COLO829 (cell line): ENCODE measurements at regions not wholly inside any gene's neighbourhood (a gene's known extent, or its start where the extent isn't known, plus 50 kb on each side); places are given as distances from the start of the nearest gene placed in this dataset.
"Not testable (repeated sequence)": the region's sequence is repeated elsewhere in the genome, so short reads cannot be mapped to it uniquely, and the experiment has no call there.

ENCODE experiments used
- DNase-seq: peaks from one replicate; pipeline ENCODE4 v3.0.0; 2012; ENCODE audit warnings: low spot score

DNA sequence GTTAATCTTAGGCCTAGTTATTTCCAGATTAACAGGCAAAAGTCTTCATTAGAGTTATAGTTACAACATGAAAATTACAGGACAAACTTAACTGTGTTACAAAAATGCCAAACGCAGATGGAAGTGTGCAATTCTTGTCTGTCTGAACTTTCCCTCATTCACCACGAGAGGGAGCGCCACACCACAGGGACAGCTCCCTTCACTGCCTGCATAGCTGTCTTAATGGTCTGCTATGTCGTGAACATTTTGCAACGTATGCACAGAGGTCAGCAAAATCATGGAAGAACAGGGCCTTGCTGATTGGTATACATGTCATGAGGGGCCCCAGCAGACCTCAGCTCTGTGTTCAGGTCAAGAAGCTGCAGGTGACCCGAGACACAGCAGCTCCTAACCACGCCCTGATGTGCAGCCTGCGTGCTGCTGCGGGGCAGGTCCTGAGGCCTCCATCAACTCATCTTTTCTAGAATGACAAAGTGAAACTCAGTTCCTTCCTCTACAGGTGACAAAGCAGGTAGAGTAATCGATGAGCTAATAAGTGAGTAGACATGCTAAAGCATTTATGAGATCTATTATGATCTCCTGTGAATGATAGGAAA, 78.8 kb upstream of the ATP8B1 start:
- peak; percentile 61 for DNase-seq

DNA sequence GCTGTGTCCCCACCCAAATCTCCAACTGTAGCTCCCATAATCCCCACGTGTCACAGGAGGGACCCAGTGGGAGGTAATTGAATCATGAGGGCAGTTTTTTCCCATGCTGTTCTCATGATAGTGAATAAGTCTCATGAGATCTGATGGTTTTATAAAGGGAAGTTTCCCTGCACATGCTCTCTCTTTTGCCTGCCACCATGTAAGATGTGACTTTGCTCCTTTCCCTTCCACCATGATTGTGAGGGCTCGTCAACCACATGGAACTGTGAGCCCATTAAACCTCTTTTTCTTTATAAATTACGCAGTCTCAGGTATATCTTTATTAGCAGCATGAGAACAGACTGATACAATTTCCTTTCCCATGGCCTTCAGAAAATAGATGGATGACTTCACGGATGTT, 76.8 kb upstream of the ATP8B1 start:
- DNase-seq, result not testable (repeated sequence)

DNA sequence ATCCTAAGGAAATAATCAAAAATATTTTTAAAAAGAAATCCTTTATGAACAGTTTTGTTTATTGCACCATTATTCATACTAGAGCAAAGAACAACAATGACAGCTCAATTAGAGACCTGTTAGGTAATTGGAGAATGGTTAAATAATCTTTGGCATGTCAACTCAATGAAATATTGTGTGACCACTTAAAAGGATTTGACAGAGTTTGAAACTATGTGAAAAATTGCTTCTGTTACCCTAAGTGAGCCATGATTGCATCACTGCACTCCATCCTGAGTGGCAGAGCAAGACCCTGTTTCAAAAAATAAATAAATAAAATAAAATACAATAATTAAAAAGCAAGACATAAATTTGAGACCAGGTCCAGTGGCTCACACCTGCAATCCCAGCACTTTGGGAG, 66.1 kb upstream of the ATP8B1 start:
- no peak for DNase-seq

DNA sequence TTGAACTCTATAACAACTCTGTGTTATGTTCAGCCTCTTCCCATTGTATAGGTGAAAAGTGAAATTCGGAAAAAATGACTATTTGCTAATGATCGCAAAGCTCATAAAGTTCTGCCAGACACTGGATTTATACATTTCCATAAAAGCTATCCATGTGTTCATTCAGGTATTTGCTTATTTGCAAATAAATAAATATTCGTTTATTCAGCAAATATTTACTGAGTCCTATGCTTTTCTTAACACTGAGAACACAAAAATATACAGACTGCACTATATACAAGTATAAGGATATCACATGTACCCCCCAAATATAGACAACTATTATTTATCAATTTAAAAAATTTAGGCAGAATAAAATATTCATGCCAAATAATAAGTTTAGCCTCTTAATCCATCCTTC, 63.2 kb upstream of the ATP8B1 start:
- no peak for DNase-seq

DNA sequence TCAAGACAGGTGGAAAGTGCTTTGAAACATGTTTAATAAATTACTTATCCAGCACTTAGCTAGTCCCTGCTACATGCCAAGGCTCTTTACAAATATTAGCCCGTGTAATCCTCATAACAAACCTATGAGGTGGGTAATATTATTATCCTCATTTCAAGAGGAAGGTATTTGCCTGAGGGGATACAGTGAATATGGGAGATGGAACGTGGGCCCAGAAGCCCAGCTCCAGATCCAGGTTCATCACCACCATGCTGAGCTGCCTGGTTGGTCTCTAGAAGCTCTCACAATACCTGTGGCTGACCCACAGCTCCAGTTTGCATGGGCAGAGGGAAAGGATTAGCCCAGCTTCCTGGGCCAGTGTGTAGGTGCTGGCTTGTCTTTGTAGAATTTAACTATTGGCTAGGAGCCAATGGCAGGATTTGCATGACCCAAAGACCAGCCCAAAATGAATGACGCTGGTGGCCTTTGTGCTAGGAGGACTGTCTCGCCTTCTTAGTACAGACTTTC, 61.6 kb upstream of the ATP8B1 start:
- no peak for DNase-seq

DNA sequence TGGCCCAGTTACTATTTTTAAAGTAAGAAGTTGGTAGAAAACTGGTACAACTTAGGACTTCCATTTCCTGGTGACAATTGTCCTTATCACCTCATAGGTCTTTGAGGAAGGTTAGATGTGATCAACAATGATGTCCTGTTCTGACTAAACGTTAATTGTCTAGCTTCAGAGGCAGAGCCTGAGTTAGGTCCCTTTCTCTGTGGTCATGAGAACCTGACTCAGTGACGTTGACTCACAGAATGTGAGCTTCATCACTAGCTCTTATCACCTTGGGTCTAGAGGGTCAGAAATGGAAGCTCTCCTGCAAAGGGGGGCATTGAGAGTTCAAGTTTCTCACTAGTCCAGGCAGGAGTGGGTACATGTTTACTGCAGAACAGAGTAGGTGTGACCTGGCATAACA, 60.6 kb upstream of the ATP8B1 start:
- DNase-seq, result no peak

DNA sequence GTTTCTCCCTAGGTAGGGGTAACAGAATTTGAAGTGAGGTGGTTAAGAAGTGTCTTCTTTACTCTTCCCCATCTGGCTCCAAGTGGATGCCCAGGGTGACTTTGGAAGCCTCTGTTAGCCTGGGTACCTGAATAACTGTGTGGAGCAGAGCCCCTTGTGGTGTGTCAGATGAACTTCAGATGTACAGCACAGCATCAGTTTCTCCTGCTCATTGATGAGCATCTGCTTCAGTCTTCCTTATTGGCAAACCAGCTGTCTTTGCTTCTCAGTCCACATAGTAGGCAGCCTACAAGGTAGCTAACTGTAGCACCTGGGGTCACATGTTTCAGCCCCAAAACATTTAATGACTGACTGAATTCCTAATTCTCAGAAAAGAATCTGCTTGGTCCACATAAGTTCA, 56.2 kb upstream of the ATP8B1 start:
- DNase-seq, result no peak

DNA sequence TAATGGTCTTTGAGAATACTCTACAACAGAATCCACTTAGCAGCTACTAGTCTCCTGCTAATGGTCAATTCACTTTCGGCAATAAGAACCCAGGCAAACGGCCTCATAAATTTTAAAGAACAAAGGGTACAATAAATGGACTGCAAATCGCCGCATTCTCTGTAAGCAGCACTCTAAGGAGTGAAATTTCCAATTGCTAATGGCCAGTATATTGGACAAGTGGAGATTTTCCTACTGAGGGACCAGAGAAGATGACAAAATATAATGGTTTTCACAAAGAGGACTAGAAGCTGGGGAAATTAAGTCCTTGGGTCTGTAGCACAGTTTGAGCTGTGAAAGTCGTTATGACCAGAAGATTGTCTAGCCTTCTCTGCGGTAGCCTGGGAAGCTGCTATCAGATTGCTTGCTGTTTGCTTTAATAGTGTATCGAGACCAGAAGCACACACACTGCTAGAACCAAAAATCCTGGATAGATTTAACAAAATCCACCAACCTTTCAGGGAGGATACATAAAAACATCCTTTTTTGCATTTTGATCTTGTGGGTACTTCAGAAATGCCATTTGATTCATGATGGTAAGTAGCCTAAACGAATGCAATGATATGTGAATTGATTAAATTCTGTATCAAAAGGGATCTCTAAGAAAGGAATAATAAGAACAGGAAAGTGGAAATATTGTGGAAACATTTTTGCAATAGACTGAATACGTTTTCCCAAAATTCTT, 53.6 kb upstream of the ATP8B1 start:
- DNase-seq, result no peak

DNA sequence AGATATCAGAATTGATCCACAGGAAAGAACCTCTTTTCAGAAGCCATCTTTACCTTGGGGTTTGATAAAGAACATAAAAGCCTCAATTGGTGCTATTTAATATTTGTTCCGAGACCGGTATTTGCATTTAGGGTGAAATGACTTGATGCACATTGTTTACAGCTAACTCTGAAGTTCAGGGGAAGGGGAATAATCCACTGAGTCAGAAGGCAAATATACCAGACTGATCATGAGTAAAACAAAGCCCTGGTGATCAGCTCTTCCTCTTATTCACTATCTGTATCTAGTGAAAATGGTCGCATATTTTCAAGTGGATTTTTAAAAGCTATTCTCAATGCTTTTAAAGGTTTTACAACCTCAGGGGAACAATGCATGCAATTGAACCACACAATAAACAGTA, 53.0 kb upstream of the ATP8B1 start:
- no peak for DNase-seq

DNA sequence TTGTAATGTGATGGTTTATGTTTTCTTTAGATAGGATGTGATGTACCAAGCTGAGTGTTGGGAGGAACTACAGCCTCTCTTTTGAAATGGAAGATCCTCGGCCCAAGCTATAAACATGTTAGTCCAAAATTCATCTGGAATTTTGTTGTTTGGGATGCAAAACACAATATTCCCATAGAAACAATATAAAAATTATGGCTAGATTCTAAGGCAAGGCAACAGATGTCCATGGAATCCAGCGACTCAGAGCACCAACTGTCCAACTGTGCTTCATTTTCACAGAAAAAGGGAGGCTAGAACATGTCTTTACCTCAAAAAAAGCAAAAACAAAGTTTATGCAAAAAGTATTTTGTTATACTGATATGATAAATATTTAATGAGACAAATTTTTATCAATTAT, 52.4 kb upstream of the ATP8B1 start:
- DNase-seq, result no peak

DNA sequence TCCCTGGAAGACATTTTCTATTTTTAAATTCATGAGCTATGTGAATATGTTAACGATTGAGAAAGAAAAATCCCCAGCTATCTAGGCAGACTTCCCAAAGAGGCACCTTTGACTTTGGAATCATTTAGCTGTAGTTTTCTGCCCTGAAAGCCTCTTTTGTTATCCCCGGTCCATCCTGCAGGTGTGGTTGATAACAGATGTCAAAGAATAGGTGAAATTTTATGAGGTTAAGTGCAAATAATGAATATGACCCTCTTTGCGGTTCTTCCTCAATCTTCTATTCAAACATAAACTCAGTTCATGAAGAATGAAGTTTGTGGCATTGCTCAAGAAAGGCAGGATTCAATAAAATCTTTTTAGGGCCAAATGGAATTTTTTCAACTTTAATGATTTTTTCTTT, 51.6 kb upstream of the ATP8B1 start:
- DNase-seq, result no peak

DNA sequence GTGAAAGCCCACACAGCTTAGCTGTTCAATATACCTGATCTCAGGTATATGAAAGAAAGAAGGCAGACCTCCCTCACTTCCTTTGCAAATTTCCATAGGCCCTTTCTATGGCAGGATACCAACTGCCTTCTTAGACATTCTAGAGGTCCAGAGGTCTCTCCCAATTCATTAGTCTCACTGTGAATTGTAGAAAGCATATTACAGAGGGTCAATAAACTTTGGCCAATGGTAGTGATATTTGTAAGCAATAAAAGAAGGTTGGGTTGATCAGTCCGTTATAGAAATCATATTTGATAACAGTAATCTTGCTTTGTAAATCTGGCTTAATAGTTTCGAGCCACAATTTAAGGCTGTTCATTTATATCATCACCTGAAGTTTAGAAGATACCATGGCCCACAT, 50.7 kb upstream of the ATP8B1 start:
- no peak for DNase-seq

DNA sequence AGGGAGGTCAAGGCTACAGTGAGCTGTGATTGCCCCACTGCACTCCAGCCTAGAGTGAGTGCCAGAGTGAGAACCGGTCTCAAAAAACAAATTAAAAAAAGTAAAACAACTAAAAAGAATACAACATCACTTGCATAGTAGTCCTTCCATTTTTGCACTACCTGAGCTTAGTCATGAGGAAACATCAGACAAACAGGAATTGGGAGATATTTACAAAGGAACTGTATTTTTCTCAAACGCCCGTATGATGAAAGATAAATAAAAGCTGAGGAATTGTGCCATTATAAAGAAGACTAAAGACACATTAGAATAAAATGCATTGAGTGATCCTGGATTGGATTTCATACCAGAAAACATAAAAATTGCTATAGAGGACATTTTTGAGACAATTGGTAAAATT, 50.0 kb upstream of the ATP8B1 start:
- no peak for DNase-seq
